Mucosa of descending colon (tissue), 3 donors: ENCODE measurements at regions not wholly inside any gene's neighbourhood (a gene's known extent, or its start where the extent isn't known, plus 50 kb on each side); places are given as distances from the start of the nearest gene placed in this dataset.

Source experiments
- ATAC-seq: fragments of 200-7000 bp; cut with Tn5 transposase; one replicate; pipeline ENCODE4 v1.9.1; 2020; ENCODE audit warnings: mild to moderate bottlenecking, moderate library complexity
- DNase-seq, 3 donors: peaks; one replicate each; pipeline ENCODE4 v3.0.0-alpha.2; 2020
- H3K36me3 ChIP-seq: fragments of 200-600 bp; one replicate; pipeline ENCODE4 v1.8.0; 2021; ENCODE audit warnings: low read depth, mild to moderate bottlenecking
- H3K4me1 ChIP-seq: fragments of 200-600 bp; one replicate; pipeline ENCODE4 v1.8.0; 2021; ENCODE audit warnings: low read depth, mild to moderate bottlenecking
- H3K4me3 ChIP-seq: fragments of 200-600 bp; one replicate; pipeline ENCODE4 v1.8.0; 2021; ENCODE audit warnings: mild to moderate bottlenecking
- H3K9me3 ChIP-seq: fragments of 200-600 bp; one replicate; pipeline ENCODE4 v1.8.0; 2021; ENCODE audit warnings: mild to moderate bottlenecking
- intact Hi-C, 2 donors: fragments of 100-400 bp; cut with DNase I in 1 of 2; cut with micrococcal nuclease in 1 of 2; formaldehyde crosslinking; loops; one replicate each; pipeline versions ENCODE4 v1.11.0 to v1.11.1; 2022; cut with DNase I, micrococcal nuclease
- TF ChIP-seq, protein P1 (sequence below): fragments of 200-600 bp; IDR thresholded peaks from one replicate; pipeline ENCODE4 v1.8.0; 2022; ENCODE audit warnings: antibody characterized with exemption, mild to moderate bottlenecking
- donor health status: DM: no; HTN: no; CAD: no; lungs with moderate emphysema.
- donor health status: DM: no; HTN: no; CAD: no.
- donor health status: DM: no; HTN: yes; CAD: no.

DNA sequence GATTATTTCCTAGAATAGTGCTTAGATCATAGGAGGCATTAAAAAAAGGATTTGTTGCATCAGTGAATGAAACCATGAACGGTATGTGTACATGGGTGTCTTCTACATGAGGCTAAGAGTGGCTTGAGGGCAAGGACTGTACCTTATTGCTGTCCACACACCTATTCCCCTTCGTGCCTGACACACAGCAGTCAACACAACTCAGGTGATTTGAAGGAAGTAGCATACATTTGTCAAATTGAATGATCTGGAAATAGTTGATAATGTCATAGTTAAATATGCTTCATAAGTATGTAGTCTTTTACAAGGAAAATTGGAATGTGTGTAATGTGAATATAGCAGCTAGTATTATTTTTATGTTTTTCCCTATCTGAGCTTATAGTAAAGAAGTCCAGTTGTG is 189.0 kb upstream of the DAB1 start:
- ATAC-seq (no peak), DNase-seq (no peak)
- intact Hi-C loops: no loop called here
- Histone ChIP-seq H3K9me3 (no peaks in the 10 kb centered on the region), H3K4me3 (no peak overlapping the region), H3K36me3 (no peaks in the 10 kb centered on the region), H3K4me1 (no peaks in the 10 kb centered on the region)
- TF ChIP-seq, protein P1, sequence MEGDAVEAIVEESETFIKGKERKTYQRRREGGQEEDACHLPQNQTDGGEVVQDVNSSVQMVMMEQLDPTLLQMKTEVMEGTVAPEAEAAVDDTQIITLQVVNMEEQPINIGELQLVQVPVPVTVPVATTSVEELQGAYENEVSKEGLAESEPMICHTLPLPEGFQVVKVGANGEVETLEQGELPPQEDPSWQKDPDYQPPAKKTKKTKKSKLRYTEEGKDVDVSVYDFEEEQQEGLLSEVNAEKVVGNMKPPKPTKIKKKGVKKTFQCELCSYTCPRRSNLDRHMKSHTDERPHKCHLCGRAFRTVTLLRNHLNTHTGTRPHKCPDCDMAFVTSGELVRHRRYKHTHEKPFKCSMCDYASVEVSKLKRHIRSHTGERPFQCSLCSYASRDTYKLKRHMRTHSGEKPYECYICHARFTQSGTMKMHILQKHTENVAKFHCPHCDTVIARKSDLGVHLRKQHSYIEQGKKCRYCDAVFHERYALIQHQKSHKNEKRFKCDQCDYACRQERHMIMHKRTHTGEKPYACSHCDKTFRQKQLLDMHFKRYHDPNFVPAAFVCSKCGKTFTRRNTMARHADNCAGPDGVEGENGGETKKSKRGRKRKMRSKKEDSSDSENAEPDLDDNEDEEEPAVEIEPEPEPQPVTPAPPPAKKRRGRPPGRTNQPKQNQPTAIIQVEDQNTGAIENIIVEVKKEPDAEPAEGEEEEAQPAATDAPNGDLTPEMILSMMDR: no peak

DNA sequence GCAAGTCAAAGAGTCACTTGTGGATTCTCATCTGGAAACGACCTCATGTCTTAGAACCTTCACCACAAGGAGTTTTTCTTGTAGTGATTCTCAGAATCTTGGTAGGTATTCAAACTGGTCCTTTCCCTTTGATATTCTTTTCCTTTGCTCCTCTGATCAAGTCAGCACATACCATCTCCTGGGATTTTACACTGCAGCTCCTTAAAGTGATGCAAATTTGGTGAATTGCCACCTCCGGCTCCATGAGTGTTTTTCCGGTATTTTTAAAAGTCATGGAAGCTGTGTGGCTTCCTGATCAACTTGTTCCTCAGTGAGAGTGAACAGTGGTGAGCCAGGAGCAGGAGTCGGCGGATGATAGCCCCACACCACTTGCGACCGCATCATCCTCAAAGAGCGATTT is 182.1 kb upstream of the DAB1 start:
- TF ChIP-seq, protein P1: no peak
- intact Hi-C loops: no loop called here
- Histone ChIP-seq H3K36me3 (no peaks in the 10 kb centered on the region), H3K9me3 (no peaks in the 10 kb centered on the region), H3K4me1 (no peaks in the 10 kb centered on the region), H3K4me3 (no peak overlapping the region)
- no peak for ATAC-seq
- DNase-seq: no peak

DNA sequence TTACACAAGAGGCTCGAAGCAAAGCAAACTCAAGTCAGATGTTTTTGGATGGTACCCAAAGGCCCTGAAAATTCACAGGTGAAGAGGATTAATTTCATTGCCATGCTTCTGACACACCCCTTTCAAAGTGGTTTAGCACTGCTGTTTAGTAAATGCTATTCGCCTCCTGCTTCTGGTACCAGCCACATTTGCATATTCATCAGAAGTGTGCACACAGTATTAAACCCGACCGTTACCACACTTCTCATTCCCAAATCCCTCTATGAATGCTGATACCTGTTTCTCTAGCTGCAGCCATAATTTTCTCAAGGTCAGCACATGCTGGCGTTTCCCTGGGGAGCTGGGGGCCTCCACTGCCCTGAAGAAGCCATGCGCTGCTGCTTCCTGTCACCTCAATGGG is 179.8 kb upstream of the DAB1 start:
- no peaks in the 10 kb centered on the region for H3K36me3 ChIP-seq
- TF ChIP-seq, protein P1: no peak
- H3K4me3 ChIP-seq: no peak overlapping the region
- intact Hi-C loops: no loop called here
- H3K4me1 ChIP-seq: no peaks in the 10 kb centered on the region
- DNase-seq (no peak), ATAC-seq (no peak)
- no peaks in the 10 kb centered on the region for H3K9me3 ChIP-seq

DNA sequence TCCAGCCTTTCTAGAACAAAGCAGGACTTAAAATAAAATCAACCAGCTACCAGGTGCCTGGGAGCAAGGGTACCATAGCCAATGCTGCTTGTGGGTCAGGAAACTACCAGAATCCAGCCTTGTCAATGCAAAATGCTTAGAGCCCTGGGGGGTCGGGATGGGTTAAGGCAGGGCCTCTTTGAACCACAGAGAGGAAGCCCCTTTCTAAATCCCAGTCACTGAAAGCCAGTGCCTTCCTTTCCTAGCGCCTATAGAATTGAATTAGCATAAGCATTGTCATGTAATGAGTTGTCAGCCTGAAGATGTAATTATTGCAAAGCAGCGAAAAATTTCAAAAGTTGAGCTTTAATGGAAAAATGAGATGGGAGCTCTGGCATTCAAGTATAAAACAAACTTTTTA is 176.6 kb upstream of the DAB1 start:
- TF ChIP-seq, protein P1: no peak
- H3K9me3 ChIP-seq: no peaks in the 10 kb centered on the region
- H3K4me1 ChIP-seq: no peaks in the 10 kb centered on the region
- intact Hi-C loops: no loop called here
- DNase-seq (no peak), ATAC-seq (no peak)
- H3K4me3 ChIP-seq: no peak overlapping the region
- H3K36me3 ChIP-seq: no peaks in the 10 kb centered on the region

DNA sequence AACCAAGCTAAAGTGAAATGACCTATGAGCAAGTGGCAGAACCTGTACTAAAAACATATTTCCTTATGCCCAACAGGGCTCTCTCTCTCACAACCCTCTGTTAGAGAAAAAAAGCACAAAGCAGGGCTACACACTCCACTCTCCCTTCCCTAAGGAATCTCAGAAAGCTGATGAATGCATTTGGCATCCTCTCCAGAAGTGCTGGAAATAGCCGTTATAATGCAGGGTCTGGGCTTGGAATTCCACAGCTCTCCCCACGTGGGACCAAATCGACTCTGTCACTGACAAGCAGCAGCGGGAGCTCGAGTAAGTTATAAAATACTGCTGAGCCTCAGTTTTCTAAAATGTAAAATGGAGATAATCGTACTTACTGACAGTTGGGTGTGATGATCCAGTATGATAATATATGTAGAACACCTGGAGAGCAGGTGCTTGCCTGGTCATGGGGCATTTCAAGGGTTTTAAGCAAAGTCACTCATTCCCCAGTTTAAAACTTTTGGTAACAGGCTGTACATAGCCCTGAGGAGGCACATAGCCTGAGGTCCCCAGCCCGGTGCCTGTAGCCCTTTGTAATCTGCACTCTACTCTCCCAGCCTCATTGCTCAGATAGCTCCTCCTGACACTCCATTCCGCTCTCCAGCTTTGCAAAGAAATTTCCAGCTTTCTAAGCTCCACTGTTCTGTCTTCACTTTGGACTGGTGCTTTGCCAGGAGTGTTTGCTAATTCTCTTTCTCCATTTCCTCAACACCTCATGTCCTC is 175.6 kb upstream of the DAB1 start:
- intact Hi-C loops: no loop called here
- DNase-seq: no peak
- no peak for ATAC-seq
- Histone ChIP-seq H3K9me3 (no peaks in the 10 kb centered on the region), H3K36me3 (no peaks in the 10 kb centered on the region), H3K4me3 (no peak overlapping the region), H3K4me1 (no peaks in the 10 kb centered on the region)
- TF ChIP-seq, protein P1: no peak

DNA sequence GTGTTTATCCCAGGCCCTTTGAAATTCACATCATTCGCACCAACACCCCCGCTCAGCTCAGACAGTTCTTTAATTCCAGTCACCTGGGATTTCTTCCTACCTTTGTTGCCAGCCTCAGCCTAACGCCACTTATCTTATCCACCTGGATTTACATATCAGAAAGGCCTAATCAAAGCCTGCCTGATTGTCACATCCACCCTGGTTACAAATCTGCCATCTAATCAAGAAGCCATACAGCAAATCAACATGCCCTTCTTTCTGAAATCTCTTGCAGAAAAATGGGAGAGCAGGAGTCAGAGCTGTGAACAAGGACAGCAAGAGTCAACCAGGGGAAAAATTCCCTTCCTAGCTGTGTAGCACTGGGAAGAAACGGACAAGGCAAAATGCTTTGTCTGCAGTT is 173.2 kb upstream of the DAB1 start:
- H3K4me3 ChIP-seq: no peak overlapping the region
- no peaks in the 10 kb centered on the region for H3K4me1 ChIP-seq
- H3K9me3 ChIP-seq: no peaks in the 10 kb centered on the region
- no peak for ATAC-seq
- H3K36me3 ChIP-seq: no peaks in the 10 kb centered on the region
- no peak for DNase-seq
- TF ChIP-seq, protein P1: no peak
- intact Hi-C loops: no loop called here
